ENCODE measurements at regions not wholly inside any gene's neighbourhood (a gene's known extent, or its start where the extent isn't known, plus 50 kb on each side); places are given as distances from the start of the nearest gene placed in this dataset.

- no peak for DNase-seq
Observed at GRCh38 chr18:72181241-72181764, 362.8 kb downstream of the CBLN2 start.

GRCh38 chr18:72180689-72181088 is 363.5 kb downstream of the CBLN2 start:
- no peak for DNase-seq

- no peak for DNase-seq
Observed at GRCh38 chr18:72174972-72175649, 369.0 kb downstream of the CBLN2 start.

DNA sequence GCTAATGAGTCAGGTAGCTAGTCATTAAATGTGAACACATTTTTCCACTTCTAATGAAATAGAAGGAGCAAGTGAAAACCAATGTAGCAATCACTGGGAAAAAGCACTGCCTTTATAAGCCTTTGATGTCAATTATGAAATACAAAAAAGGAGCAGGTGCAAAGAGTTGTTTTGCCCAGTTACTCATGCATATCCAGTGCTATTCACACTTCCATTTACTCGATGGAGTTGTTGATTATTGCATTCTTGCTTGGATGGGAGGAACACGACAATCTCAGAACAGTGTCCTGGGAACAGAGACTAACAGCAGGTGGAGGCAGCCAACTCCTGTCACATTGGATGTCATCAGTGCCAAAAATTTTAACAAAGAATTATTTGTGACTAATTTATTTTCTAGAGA is 372.5 kb downstream of the CBLN2 start:
- no peak for DNase-seq

- no peak for DNase-seq
Observed at GRCh38 chr18:72161691-72162090, 382.5 kb downstream of the CBLN2 start.

DNA sequence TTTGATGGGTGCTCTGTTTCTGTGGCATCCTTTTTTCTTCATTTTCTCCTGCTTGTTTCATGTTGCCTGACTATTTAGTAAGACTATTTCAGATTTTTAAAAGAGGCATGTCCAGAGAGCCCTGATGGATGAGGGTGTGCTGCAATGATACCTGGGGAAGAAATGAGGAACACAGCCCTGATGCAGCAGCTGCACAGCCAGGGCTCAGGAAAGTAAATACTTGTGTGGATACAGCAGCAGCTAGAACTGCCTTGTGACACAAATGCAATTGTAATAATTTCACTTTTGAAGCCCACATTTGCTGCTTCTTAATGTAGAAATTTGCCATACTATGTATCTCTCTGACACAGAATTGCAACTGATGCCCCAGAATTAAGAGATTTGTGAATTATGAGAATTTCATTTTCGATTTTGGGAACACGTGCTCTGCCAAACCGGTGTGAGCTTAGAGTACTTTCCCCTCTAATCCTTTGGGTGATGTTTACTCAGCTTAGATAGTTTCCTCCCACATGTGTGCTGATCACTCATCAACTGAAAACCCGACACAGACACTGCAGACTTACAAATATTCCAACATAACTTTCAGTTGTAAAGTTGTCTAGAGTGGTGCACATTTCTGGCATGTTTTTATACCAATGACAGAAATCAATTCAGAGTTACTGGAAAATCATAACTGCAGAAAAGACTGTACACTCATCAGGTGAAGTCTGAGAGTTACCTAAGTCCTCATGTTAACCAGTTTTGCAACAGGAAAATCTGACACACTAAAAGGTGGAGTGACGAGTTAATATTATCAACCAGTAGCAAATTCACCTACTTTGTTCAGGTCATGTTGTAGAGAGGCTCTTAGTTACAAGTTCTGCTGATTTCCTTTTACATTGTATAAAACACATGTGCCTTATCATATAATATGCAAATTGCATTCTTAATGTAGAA is 383.4 kb downstream of the CBLN2 start:
- DNase-seq: no peak

GRCh38 chr18:72155327-72155726 is 388.8 kb downstream of the CBLN2 start:
- peak; percentile 2 for DNase-seq

DNA sequence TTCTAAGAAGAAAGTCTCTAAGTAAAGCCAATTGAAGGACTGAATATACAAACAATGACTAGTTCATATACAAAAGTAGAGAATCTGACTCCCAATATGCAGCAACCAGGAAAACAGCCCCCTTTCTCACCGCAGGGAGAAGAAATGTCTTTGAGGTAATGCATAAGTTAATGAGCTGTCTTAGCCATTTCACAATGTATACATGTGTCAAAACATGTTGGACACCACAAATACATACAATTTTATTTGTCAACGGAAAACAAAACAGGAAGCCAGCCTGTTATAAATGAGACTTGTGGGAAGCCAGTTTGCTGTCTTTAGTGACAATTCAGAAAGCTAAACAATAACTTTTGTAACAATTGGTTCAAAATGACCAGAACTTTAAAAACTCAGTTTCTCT is 389.2 kb downstream of the CBLN2 start:
- DNase-seq: no peak

GRCh38 chr18:72152935-72153334 is 391.2 kb downstream of the CBLN2 start:
- no peak for DNase-seq

GRCh38 chr18:72147830-72148229 is 396.3 kb downstream of the CBLN2 start:
- DNase-seq: no peak

- DNase-seq: no peak
Observed at GRCh38 chr18:72140007-72140406, 404.1 kb downstream of the CBLN2 start.

GRCh38 chr18:72128649-72129048 is 415.5 kb downstream of the CBLN2 start:
- DNase-seq: no peak

GRCh38 chr18:72122103-72122502 is 422.0 kb downstream of the CBLN2 start:
- no peak for DNase-seq

DNA sequence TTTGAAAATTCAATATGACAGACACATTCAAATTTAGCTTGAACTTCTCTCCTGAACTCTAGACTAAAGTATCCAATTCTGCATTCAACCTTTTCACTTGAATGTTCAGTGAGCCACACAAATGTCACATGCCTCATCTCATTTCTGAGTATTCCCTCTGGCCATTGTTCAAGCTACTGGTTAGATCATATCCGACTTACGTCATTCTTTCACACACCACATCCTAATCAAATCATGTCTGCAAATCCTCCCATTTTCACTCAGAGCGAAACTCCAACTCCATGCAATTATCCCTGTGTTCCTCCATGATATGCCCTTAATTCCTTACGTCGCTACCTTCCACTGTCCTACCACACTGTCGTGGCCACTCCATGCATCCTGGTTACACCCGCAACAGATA is 425.1 kb downstream of the CBLN2 start:
- DNase-seq: no peak

DNA sequence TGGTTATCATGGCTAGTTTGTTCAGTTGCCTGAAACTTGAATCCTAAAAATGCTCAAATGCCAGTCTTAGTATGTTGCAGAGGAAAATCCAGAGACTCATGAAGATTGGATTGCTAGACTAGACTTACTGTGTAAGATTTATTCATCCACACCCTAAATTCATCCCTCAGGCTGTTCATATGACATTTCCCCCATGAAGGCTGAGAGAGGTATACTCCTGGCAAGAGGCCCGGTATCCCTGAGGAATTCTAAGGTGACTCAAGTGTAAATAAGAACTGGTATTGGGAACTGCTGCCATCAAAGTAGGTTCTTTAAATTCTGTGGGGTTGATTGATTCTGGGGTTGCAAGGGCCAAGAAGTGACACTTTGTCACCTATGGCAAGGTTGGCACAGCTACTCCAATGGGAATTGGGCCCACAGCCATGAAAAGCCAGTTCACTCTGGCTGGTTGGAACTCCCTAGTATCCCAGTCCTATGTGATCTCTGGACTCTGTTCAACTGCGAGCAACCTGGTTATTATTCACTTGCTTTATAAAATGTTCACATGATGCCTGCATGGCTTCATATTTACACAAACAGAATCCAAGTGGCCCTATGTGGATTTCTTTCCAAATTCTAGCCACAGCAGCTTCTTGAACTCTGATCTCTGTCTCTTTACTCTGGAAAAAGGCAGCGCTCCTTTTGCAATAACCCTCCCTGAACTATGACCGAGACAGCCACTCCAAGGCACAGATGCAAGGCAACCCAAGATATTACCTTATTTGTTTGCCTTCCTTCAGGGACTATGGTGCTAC is 429.1 kb downstream of the CBLN2 start:
- DNase-seq: no peak

DNA sequence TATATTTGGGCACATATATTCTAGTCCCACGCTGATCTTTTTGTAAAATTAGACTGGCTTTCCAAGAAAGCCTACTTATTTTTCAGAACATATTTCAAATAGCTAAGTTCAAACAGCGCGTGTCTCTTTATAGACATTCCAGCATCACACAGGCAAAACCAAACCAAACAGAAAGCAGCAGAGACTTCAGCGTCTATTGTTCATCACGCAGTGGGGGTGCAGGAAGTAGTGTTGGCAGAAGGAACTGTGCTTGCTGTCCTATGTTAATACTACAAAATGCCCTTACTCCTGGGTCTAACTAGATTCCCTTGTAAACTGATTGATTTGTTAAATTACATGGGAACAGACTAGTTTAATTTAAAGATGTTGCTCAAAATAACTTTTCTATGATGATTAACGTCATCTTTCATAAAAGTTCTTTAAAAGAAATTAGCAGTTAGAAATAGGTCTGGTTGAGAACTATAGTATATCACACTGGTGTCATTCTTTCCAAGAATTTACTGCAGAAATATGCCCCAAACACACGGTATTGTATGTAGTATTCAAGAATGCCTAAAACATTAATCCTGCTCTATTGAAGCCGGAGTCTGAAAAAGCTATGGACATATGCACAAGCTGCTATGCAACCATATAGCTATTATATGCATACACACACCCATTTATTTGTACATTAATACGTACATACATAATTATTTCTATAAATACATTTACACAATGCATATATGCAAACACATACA is 436.3 kb downstream of the CBLN2 start:
- DNase-seq: peak; percentile 2

DNA sequence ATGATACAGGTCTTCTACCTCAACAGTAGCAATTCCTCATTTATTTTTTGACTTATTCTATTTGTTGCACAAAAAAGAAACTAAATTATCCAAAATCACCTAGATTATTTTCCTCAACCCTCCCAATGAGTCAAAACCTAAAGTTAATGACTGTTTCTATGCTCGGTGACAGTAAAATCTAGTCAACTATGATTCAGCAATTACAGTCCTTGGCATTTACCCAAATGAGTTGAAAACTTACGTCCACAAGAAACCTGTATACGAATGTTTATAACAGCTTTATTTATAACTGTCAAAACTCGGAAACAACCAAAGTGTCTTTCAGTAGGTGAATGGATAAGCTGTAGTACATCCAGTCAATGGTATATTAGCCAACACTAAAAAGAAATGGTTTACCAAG is 439.3 kb downstream of the CBLN2 start:
- no peak for DNase-seq

DNA sequence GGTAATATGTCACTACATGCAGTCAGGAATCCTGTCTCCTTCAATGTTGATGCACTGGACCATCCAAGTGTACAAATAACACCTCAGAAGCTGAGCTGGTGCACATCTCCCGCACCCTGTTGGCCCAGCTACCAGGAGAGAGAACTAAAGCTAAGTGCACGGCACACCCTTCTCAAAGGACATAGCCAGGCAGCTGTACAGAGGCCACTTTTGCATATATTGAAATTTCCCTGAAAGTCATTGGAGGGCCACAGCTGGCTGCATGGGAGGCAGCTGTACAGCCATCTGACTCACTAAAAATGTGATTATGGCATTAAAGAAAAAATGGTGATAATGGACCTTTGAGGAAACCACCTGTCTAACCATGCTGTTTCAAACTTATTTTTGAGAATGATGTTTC is 441.7 kb downstream of the CBLN2 start:
- DNase-seq: no peak

GRCh38 chr18:72100465-72101004 is 443.6 kb downstream of the CBLN2 start:
- no peak for DNase-seq

- no peak for DNase-seq
Observed at GRCh38 chr18:72091369-72091768, 452.8 kb downstream of the CBLN2 start.

GRCh38 chr18:72089432-72089831 is 454.7 kb downstream of the CBLN2 start:
- no peak for DNase-seq

DNA sequence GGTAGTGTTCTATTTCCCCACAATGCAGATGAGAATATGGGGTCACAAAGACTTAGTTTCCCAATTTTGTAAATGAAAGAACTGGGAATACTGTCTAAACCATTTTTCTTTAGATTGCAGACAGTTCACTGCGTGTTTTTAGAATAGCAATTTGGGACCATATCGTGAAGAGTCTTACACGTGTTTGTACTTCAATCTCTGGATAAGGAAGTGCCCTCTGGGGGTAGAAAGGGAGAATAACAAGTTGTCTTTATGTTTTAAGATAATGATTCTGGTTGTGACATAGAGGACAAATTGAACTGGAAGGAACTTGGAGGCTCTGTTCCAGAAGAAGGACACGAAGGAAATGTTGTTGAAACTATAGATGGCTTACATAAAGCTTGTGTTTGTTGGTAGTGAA is 457.7 kb downstream of the CBLN2 start:
- no peak for DNase-seq
